Fibroblast of pulmonary artery (primary cell): ENCODE measurements at regions not wholly inside any gene's neighbourhood (a gene's known extent, or its start where the extent isn't known, plus 50 kb on each side); places are given as distances from the start of the nearest gene placed in this dataset.

Source experiments
- DNase-seq: peaks from one replicate; pipeline ENCODE4 v3.0.0-alpha.2; 2010; ENCODE audit warnings: low read depth
- H3K4me3 ChIP-seq: replicated peaks from 2 replicates; pipeline ENCODE4 v1.5.1; 2011; ENCODE audit warnings: low read depth, mild to moderate bottlenecking, control low read depth, low read length, moderate library complexity
- TF ChIP-seq, protein P1 (sequence below): IDR thresholded peaks from 2 replicates; pipeline ENCODE4 v1.5.1; 2011; ENCODE audit warnings: mild to moderate bottlenecking, control low read depth, low read length, inconsistent platforms; ENCODE audit errors: missing control alignments

DNA sequence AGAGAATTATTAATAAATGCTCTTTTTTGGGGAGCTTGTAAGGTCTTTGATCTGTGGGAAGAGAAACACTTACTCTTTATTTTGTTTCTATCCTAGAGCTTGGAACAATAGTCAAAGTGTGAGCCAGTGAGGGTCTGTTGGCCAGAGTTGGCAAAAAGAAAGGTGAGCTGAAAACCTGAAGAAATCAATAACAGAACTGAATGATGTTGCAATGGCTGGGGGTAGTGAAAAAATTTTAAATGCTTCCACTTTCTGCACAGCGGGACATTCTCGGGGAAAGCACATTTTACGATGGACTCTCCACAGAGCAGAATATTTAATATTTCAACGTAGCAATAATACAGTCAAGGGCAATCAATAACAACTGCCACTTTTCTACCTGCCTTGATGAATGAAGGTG is 78.9 kb downstream of the SKA1 start:
- H3K4me3 ChIP-seq, result no peak overlapping the region
- TF ChIP-seq, protein P1, sequence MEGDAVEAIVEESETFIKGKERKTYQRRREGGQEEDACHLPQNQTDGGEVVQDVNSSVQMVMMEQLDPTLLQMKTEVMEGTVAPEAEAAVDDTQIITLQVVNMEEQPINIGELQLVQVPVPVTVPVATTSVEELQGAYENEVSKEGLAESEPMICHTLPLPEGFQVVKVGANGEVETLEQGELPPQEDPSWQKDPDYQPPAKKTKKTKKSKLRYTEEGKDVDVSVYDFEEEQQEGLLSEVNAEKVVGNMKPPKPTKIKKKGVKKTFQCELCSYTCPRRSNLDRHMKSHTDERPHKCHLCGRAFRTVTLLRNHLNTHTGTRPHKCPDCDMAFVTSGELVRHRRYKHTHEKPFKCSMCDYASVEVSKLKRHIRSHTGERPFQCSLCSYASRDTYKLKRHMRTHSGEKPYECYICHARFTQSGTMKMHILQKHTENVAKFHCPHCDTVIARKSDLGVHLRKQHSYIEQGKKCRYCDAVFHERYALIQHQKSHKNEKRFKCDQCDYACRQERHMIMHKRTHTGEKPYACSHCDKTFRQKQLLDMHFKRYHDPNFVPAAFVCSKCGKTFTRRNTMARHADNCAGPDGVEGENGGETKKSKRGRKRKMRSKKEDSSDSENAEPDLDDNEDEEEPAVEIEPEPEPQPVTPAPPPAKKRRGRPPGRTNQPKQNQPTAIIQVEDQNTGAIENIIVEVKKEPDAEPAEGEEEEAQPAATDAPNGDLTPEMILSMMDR, result no peak
- no peak for DNase-seq

DNA sequence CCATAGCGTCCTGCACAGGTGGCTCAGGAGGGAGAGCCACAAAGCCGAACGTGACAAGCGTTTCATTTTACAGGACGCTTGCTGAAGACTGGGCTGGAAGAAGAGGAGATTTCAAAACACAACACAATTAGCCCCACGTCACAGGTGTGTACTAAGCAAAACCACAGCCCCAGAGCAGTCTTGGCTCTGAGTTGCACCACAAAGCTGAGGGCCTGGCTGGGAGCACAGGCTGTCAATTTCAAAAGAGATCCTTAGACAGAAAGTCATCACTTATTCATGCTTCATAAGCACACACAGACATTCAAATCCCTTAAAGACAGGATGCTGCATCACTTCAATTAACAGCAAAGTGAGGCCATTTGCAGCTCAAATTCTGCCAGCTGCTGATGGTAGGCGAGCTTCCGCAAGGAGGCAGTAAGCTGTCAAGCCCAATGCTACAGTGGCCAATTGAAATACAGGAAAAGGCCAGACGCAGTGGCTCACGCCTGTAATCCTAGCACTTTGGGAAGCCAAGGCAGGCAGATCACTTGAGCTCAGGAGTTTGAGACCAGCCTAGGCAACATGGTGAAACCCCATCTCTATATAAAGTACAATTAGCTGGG is 79.6 kb downstream of the SKA1 start:
- no peak for DNase-seq
- no peak overlapping the region for H3K4me3 ChIP-seq
- TF ChIP-seq, protein P1, result no peak

GRCh38 chr18:50456285-50456684 is 81.4 kb downstream of the SKA1 start:
- TF ChIP-seq, protein P1, result no peak
- DNase-seq, result no peak
- H3K4me3 ChIP-seq, result no peak overlapping the region

DNA sequence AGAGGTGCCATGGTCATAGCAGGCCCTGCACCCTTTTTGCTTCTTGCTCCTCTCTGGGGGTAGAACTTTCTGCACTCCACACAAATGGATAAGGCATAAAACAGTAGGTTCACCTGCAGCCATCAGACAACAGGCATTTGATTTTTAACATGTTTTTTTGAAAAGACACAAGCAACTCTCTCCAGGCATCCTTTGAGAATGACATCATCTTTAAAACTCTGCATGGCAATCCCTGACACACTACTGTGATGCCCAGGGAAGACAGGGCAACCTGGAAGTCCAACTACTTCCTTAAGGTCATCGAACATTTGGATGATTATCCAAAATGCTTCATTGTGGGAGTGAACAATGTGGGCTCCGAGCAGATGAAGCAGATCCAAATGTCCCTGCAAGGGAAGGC is 82.8 kb downstream of the SKA1 start:
- H3K4me3 ChIP-seq, result no peak overlapping the region
- TF ChIP-seq, protein P1, result no peak
- DNase-seq, result no peak

GRCh38 chr18:50458366-50458765 is 83.5 kb downstream of the SKA1 start:
- TF ChIP-seq, protein P1, result no peak
- DNase-seq, result no peak
- H3K4me3 ChIP-seq, result no peak overlapping the region

- no peak overlapping the region for H3K4me3 ChIP-seq
- DNase-seq, result no peak
- TF ChIP-seq, protein P1, result no peak
Measured at GRCh38 chr18:50458796-50459195, 84.0 kb downstream of the SKA1 start.

DNA sequence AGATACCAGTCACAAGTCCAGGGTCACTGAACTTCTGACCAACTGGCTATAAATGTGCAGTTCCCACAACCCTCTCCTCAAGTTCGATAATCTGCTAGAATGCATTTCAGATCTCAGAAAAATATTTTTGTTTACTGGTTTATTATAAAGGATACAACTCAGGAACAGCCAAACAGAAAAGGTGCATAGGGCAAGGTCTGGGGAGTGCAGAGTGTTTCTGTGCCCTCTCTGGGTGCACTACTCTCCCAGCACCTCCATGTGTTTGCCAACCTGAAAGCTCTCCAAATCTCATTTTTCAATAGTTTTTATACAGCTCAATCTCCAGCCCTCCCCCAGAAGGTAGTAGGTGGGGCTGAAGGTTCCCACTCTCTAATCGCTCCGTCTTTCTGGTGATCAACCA is 85.2 kb downstream of the SKA1 start:
- H3K4me3 ChIP-seq, result no peak overlapping the region
- TF ChIP-seq, protein P1, result no peak
- DNase-seq, result no peak
